HT1080 (cell line): ENCODE measurements at regions not wholly inside any gene's neighbourhood (a gene's known extent, or its start where the extent isn't known, plus 50 kb on each side); places are given as distances from the start of the nearest gene placed in this dataset.
"Not testable (repeated sequence)": the region's sequence is repeated elsewhere in the genome, so short reads cannot be mapped to it uniquely, and the experiment has no call there.

ENCODE experiments used
- DNase-seq: peaks from one replicate; pipeline ENCODE4 v3.0.0-alpha.2; 2015; ENCODE audit warnings: low read depth

DNA sequence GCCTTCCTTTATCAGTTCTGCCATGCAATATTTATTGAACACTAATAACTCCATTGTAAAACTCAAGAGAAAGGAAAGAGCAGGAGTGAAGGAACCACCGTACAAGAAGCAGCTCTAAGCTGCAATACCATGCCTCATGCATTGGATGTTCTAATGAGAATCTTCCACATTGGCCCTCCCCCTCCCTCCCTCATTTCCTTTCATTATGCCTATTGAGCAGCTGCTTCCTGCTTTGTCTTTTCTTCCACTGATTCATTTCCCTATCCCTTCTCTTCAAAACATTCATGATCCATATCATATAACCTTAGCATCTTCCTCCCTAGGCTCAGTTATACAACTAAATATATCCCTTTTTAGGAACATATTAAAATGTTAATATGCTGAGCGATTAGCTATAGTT, 698.7 kb upstream of the GOLIM4 start:
- DNase-seq = peak; percentile 42

GRCh38 chr3:168782193-168782592, 686.5 kb upstream of the GOLIM4 start:
- DNase-seq = no peak

- not testable (repeated sequence) for DNase-seq
These were observed 684.4 kb upstream of the GOLIM4 start for GRCh38 chr3:168779970-168780645.

GRCh38 chr3:168753724-168754123, 658.0 kb upstream of the GOLIM4 start:
- DNase-seq = no peak

GRCh38 chr3:168752339-168752738, 656.6 kb upstream of the GOLIM4 start:
- no peak for DNase-seq

- DNase-seq = no peak
These were observed 652.0 kb upstream of the GOLIM4 start for GRCh38 chr3:168747697-168748096.

DNA sequence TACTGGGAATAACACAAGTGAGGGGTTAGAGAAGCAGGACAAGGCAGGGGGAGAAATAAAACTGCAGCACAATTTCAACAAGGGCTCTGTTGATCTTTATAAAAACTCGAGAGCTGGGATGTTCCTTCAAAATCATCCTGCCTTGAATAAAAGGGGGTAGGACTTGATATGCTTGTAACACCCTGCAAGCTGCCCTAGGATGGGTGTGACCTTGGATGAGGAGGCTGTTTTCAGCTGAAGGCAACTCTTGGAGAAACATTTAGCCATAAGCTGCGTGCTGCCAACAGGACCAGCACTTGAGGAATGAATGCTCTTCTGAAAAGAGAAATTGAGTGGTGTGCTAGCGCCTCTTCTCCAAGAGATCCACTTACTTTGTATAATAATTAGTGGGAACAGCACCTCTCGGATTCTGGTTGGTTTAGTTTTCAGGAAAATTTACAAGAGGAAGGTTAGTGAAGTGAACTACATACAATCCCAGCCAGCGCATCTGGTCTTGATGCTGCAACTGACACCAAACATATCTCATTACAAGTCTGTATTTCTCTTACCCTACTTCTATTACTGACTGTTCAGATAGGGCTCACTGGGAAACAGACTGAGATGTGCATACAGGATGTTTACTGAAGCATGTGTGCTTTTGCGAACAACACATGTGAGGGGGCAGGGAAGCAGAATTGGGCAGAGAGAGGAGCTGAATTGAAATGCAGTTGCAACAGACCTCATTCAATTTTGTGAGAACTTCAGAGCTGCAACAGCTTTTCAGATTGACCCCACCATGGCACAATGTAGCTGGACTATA, 643.0 kb upstream of the GOLIM4 start:
- no peak for DNase-seq

DNA sequence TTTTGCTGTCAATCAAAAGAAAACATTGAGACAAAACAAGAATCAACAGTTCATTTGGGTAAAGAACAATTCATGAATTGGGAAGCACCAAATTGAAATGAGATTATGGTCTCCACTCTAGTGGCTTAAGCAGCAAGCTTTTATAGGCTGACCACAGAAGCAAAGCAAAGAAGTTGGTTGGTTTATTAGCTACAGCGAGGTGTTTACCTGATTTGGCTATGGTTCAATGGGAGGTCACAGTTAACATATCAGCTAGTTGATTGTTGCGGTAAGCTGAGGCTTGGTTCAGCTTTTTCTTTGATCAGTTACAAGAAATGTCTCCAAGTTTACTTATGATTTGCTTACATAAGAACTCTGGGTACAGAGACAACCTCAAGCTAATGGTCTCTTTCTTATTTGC, 640.5 kb upstream of the GOLIM4 start:
- DNase-seq = no peak

DNA sequence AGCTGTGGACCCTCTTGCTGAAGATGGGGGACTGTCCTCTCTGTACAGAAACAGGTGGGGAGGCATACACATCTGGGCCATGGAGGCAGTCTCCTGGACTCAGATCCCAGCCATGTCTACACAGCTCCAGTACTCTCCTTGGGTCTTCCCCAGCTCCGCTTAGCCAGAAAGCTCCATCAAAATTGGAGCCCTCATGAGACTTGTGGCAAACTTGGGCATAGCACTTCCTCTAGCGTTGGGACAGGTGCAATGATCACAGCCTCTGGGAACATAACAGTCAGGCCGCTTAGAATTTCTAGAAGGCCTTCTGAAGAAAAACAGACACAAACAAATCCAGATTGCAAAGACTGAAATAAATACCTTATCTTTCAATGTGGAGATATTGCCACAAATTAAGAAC, 634.3 kb upstream of the GOLIM4 start:
- DNase-seq = no peak

- peak; percentile 80 for DNase-seq
These were observed 626.4 kb upstream of the GOLIM4 start for GRCh38 chr3:168722091-168722490.

DNA sequence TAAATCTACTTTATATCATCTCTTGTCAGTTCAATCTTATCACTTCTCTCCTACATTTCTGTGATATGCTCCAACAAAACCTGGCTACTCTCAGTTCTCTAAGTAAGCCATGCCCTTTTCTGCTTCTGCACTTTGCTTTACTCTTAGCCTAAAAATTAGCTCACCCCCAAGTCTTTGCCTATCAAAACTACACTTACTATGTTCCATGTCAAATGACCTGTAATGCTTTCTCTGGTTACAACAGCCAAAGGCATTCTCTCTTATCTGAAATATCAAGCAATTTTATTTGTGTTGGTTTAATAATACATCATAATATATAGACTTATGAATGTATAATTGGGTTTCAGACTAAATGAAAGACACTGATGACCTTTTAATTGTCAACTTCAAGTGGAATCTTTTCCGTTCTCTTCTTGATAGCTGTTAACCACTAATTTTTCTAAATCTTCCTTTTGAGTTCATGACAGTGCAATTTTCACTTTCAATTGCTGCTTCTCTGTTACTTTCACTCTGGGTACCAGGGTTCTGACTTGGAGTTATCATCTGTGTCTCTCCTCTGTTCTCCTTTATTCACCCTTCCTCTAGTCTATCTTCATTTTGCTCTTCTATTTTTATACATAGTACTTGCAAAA, 619.0 kb upstream of the GOLIM4 start:
- DNase-seq = no peak

- no peak for DNase-seq
These were observed 613.3 kb upstream of the GOLIM4 start for GRCh38 chr3:168709073-168709472.

- no peak for DNase-seq
These were observed 612.2 kb upstream of the GOLIM4 start for GRCh38 chr3:168707900-168708299.

DNA sequence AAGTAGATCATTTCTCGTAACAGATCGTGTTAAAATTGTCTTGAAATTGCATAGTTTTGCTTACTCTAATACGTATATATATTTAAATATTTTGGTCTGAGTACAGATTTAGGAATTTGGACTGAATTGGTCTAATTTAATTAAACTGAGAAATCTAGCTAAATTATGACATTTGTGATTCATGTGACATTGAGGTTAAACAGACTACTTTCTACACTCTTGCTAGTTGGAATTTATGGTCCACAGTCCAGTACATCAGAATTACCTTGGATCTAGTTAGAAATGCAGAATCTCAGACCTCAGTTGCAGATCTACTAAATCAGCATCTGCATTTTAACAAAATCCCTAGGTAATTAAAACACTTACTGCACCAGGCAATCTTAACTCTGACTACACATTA, 609.7 kb upstream of the GOLIM4 start:
- DNase-seq = no peak

DNA sequence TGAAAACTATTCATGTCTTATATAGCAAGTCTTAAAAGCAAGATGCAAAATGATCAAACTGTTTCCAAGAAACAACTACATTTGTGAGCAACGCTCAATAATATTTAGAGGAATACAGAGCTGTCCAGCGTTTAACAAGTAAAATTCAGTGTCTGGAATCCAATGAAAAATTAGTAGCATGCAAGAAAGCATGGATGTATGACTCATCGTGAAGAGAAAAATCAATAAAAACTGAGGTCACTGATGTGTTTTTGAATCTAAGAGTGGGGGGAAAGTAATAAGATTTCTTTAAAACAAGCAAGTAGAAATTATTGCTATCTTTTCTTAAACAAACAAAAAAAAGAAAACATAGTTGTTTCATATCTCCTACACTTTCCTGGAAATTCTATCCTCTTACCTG, 600.3 kb upstream of the GOLIM4 start:
- no peak for DNase-seq

DNA sequence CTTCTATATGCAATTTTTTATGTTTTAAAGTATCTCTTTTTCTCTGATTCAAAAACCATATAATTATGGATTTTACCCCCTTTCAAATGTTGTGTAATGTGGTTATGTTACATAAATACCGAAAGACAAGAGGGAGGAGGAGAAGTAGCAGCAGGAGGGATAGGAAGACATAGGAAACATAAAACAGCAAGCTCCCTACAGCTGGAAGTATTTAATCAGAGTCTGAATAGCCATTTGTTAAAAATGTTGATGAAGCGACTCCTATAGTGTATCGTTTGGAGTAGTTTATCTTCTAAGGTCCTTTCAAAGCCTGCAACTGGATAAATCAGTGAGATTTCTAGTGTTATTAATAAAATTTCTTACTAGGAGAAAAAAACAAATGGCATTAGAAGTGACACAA, 598.1 kb upstream of the GOLIM4 start:
- no peak for DNase-seq

GRCh38 chr3:168688267-168688666, 592.5 kb upstream of the GOLIM4 start:
- no peak for DNase-seq

GRCh38 chr3:168684519-168684918, 588.8 kb upstream of the GOLIM4 start:
- DNase-seq = no peak

- peak; percentile 53 for DNase-seq
These were observed 583.0 kb upstream of the GOLIM4 start for GRCh38 chr3:168678730-168679129.

GRCh38 chr3:168671091-168671490, 575.4 kb upstream of the GOLIM4 start:
- no peak for DNase-seq

- DNase-seq = not testable (repeated sequence)
These were observed 565.3 kb upstream of the GOLIM4 start for GRCh38 chr3:168660879-168661657.

DNA sequence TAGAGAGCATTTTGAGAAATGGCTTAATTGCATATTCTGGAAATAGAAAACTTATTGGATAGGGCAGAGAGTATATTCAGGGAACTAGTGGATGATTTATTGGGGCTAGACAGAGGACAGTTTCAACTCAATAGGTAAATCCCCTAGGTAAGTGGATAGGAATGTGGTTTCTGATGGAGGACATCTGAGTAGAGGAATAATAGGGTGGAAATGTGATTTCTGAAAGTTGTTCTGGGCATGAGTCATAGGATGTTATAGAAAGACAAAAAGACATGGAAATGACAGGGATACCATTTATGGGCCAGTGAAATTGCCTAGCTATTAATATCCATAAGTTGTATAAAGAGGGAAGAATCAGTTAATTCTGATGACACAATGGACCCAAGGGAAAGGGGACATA, 563.3 kb upstream of the GOLIM4 start:
- peak; percentile 76 for DNase-seq
